ENCODE measurements at regions not wholly inside any gene's neighbourhood (a gene's known extent, or its start where the extent isn't known, plus 50 kb on each side); places are given as distances from the start of the nearest gene placed in this dataset.
A peak's percentile ranks its signal among the peaks of the same experiment; 100 is the strongest.

- H3K27ac ChIP-seq, result no peak overlapping the region
- H3K36me3 ChIP-seq, result no peaks in the 10 kb centered on the region
- H3K9me3 ChIP-seq, result no peaks in the 10 kb centered on the region
- no peak overlapping the region for H3K4me3 ChIP-seq
- H3K27me3 ChIP-seq, result no peaks in the 10 kb centered on the region
- no peak for TF ChIP-seq POLR2AphosphoS5 (IDR thresholded peaks at IDR 0.05)
- TF ChIP-seq EP300 (IDR thresholded peaks at IDR 0.05), result no peak
- no peak for TF ChIP-seq POLR2A (IDR thresholded peaks at IDR 0.05)
- TF ChIP-seq CTCF (IDR thresholded peaks at IDR 0.05), result no peak
- peaks cover 7 to 43% (median 8%) of the 10 kb centered on the region in 3 donors for H3K4me1 ChIP-seq
- no peak for ATAC-seq
- 88 to 94% methylated on average over 2 to 4 of the region's 5 CpGs for WGBS, 2 donors (ENCODE audit: low coverage in 1 of 2)
Measured at GRCh38 chr4:155530857-155531256, 135.8 kb upstream of the GUCY1A1 start.

- TF ChIP-seq EP300 (IDR thresholded peaks at IDR 0.05) (no peak), POLR2A (IDR thresholded peaks at IDR 0.05) (no peak), CTCF (IDR thresholded peaks at IDR 0.05) (no peak), POLR2AphosphoS5 (IDR thresholded peaks at IDR 0.05) (no peak)
- peaks cover 7 to 48% (median 8%) of the 10 kb centered on the region in 3 donors for H3K4me1 ChIP-seq
- H3K4me3 ChIP-seq, result no peak overlapping the region
- no peak for ATAC-seq
- H3K27me3 ChIP-seq, result no peaks in the 10 kb centered on the region
- no peaks in the 10 kb centered on the region for H3K36me3 ChIP-seq
- WGBS, 2 donors (ENCODE audit: low coverage in 1 of 2), result 65 to 75% methylated on average over 3 of the region's 3 CpGs
- H3K27ac ChIP-seq, result no peak overlapping the region
- no peaks in the 10 kb centered on the region for H3K9me3 ChIP-seq
Measured at GRCh38 chr4:155530290-155530689, 136.4 kb upstream of the GUCY1A1 start.

- 76 to 89% methylated on average over 3 of the region's 3 CpGs for WGBS, 2 donors (ENCODE audit: low coverage in 1 of 2)
- Histone ChIP-seq H3K4me1 (peaks cover 7 to 48% (median 8%) of the 10 kb centered on the region in 3 donors), H3K27me3 (no peaks in the 10 kb centered on the region), H3K9me3 (no peaks in the 10 kb centered on the region), H3K27ac (no peak overlapping the region), H3K36me3 (no peaks in the 10 kb centered on the region), H3K4me3 (no peak overlapping the region)
- TF ChIP-seq CTCF (IDR thresholded peaks at IDR 0.05), result no peak
- no peak for TF ChIP-seq POLR2A (IDR thresholded peaks at IDR 0.05)
- no peak for TF ChIP-seq POLR2AphosphoS5 (IDR thresholded peaks at IDR 0.05)
- TF ChIP-seq EP300 (IDR thresholded peaks at IDR 0.05), result no peak
- ATAC-seq, result no peak
Measured at GRCh38 chr4:155529716-155530115, 136.9 kb upstream of the GUCY1A1 start.

GRCh38 chr4:155529272-155529671 lies 137.4 kb upstream of the GUCY1A1 start:
- no peaks in the 10 kb centered on the region for H3K27me3 ChIP-seq
- 60 to 72% methylated on average over 2 to 3 of the region's 3 CpGs for WGBS, 2 donors (ENCODE audit: low coverage in 1 of 2)
- no peaks in the 10 kb centered on the region for H3K9me3 ChIP-seq
- H3K4me3 ChIP-seq, result no peak overlapping the region
- no peaks in the 10 kb centered on the region for H3K36me3 ChIP-seq
- TF ChIP-seq CTCF (IDR thresholded peaks at IDR 0.05), result peak in 1 of 4 experiments; percentile 14
- TF ChIP-seq EP300 (IDR thresholded peaks at IDR 0.05), result no peak
- H3K4me1 ChIP-seq, result peaks cover 7 to 48% (median 8%) of the 10 kb centered on the region in 3 donors
- H3K27ac ChIP-seq, result no peak overlapping the region
- no peak for ATAC-seq

- H3K4me3 ChIP-seq, result peak overlapping the region; percentile 21 to 30
- H3K4me1 ChIP-seq, result peaks cover 7 to 59% (median 11%) of the 10 kb centered on the region in 3 donors
- H3K36me3 ChIP-seq, result no peaks in the 10 kb centered on the region
- TF ChIP-seq POLR2A (IDR thresholded peaks at IDR 0.05) (no peak), POLR2AphosphoS5 (IDR thresholded peaks at IDR 0.05) (peak; percentile 91)
- H3K9me3 ChIP-seq, result no peaks in the 10 kb centered on the region
- ATAC-seq, result peak; percentile 83
- no peaks in the 10 kb centered on the region for H3K27me3 ChIP-seq
- H3K27ac ChIP-seq, result peak overlapping the region; percentile 71 to 84 (median 74)
- WGBS, 2 donors (ENCODE audit: low coverage in 1 of 2), result 17 to 18% methylated on average over 8 of the region's 8 CpGs
Measured at GRCh38 chr4:155526452-155527169, 140.0 kb upstream of the GUCY1A1 start.

Data from gastroesophageal sphincter (tissue), 4 donors.